CD4-positive, alpha-beta T cell treated with Interleukin-12 subunit alpha and Interleukin-12 subunit beta, for 1 hour (primary cell): ENCODE measurements at regions not wholly inside any gene's neighbourhood (a gene's known extent, or its start where the extent isn't known, plus 50 kb on each side); places are given as distances from the start of the nearest gene placed in this dataset.

Experiments
- DNase-seq: peaks from one replicate; pipeline ENCODE4 v3.0.0-alpha.2; 2020

- no peak for DNase-seq
These were observed 372.4 kb upstream of the SLIT2 start for GRCh38 chr4:19879330-19879729.

DNA sequence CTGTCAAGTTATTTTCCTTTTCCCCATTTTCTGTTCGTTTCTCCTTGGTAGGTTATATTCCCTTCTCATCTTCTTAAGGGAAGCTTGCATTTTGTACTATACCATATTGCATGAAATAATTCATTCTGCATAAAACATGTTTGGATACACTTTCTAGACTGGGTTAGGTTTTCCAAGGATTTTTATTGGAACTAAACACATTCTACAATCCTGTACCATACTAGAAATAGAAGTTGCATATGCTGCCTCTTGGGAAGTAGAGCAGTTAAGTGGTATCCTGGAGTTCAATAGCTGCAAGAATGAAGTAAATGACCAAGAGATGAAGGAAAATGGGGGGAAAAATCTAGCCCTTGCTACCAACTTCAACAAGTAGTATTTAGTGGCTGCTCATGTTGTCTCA is 393.7 kb upstream of the SLIT2 start:
- no peak for DNase-seq

DNA sequence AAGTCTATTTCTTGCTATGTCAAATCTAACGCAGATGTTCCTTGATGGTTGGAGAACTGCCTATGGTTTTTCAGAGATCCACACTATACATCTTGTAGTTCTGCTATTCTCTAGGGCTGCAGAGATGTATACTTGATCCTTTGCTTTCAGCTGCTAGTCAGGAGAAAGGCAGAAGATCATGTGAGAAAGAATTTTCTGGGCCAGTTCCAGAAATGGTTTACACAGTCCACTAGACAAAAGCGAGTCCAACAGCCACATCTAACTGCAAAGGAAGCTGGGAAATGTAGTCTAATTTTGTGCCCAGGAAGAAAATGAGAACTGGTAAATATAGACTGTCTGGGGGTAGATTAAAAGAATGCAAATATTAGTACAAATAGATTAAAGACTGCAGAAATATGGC is 394.3 kb upstream of the SLIT2 start:
- no peak for DNase-seq

DNA sequence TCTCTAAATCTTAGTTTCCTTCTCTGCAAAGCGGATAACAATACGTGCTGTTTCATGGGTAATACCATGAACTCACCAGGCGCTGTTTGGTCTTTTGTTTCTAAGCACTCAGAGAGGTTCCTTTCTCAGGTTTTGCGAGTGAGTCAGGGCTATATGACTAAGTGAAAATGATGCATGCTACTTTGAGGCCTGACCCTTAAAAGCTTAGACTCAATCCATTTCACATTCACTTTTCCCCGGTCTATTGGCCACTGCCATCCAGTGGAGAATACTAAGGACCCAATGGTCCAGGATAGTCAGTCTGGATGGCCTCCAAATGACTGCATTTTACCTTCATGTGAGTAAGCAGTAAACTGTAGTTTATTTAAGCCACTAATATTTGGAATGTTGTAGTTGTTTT is 400.8 kb upstream of the SLIT2 start:
- DNase-seq: no peak

- no peak for DNase-seq
These were observed 407.3 kb upstream of the SLIT2 start for GRCh38 chr4:19844446-19844845.

- no peak for DNase-seq
These were observed 409.2 kb upstream of the SLIT2 start for GRCh38 chr4:19842471-19842870.

DNA sequence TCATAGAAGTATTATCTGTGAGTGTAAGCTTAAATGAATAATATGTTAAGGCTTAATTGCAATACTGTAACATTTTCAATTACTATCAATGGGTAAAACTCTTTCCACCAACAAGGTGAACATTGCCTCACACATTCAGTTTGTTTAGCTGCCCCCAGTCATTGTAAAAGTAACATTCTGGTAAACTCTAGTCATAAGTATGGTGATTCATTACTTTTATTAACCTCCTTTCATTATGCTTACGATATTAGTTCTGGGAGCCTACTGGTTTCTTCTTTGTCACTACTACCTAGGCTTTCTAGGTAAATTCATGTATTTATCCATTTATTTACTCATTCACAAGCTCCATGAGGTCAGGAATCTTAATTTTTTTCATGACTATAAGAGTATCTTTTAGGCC is 412.8 kb upstream of the SLIT2 start:
- no peak for DNase-seq

DNA sequence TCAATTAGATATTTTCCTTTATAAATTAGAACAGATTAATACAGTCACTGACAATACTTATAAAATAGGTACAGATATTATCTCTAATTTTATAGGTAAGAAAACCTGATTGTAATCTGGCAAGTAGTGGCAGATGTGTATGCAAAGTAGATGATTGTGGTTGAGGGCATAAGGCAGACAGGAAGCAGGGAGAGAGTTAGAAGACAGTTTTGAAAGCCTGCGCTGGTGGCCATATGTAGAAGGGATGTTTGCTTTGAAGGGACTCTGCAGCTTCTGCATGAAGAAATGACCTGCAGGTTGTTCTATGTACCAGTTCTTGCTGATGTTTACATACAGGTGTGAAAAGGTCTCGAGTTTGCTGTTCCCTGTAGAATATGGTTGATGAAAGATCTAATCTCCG is 416.3 kb upstream of the SLIT2 start:
- no peak for DNase-seq

DNA sequence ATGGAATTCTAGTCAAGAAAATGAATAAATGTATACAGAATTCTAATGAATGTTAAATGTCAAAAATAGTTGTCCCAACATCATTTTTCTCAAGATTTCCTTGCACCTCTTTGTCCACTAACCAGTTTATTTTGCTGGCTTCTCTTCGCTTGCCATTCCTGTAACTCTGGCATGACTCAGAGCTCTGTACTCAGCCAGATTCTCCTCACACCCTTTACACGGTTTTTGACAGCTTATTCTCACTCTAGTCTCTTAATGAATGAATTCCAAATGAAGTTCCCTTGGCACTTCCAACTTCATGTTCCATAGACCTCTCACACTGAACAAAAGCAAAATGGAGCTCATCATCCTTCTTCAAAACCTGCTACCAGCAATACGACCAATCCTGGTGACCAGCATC is 419.3 kb upstream of the SLIT2 start:
- DNase-seq: no peak

- DNase-seq: no peak
These were observed 419.9 kb upstream of the SLIT2 start for GRCh38 chr4:19831644-19832285.

DNA sequence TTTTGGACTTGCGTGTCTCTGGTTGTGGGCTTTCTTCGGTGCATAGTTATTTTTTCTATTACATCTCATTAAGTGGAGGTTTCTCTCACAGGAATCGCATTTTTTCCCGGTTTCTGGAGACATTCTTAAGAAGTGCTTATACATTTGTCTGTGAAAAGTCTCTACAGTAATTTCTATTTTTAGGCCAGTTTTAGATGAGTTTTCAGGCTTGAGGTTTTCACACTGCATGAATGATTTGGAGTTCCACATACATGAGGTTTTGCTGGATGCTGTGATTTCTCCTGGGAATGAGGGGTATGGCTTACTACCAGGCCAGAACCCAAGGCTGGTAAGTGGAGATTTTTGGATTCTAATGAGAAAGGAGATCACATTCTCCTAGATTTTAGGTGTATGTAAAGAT is 422.6 kb upstream of the SLIT2 start:
- DNase-seq: no peak

- DNase-seq: no peak
These were observed 427.9 kb upstream of the SLIT2 start for GRCh38 chr4:19823781-19824180.

DNA sequence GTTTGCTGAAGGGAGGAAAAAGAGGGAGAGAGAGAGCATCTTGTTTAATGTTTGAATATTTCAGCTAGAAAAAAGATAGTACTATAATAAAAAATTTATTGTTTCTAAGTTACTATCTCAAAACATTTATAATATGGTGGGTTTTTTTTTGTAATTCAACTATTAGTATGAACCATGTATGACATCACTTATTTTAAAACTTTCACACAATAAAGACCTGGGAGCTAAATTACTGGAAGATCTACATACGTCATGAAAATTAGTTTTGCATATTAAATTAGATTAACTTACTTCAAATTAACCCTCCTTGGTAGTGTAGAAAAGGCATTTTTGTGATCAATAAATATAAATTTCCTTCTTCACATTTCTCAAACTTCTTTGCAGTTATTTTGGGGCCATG is 432.0 kb upstream of the SLIT2 start:
- DNase-seq: no peak

GRCh38 chr4:19809989-19810388 is 441.7 kb upstream of the SLIT2 start:
- DNase-seq: no peak

DNA sequence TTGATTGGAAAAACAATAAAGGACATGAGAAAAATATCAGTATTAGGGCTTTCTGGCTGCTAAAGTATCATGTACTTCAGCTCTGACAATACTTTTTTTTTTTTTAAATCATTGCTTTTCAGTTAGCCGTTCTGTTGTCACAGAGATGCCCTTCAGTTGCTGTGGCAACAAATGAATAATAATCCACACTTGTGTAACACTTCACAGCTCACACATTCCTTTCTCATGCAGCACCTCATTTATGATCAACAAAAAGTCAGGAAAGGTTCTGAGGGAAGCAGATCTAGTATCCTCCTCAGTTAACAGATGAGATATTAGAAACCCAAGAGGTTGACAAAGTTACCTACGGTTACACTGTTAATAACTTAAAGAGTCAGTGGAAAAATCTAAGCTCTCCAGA is 444.2 kb upstream of the SLIT2 start:
- no peak for DNase-seq

GRCh38 chr4:19806865-19807264 is 444.8 kb upstream of the SLIT2 start:
- DNase-seq: no peak

DNA sequence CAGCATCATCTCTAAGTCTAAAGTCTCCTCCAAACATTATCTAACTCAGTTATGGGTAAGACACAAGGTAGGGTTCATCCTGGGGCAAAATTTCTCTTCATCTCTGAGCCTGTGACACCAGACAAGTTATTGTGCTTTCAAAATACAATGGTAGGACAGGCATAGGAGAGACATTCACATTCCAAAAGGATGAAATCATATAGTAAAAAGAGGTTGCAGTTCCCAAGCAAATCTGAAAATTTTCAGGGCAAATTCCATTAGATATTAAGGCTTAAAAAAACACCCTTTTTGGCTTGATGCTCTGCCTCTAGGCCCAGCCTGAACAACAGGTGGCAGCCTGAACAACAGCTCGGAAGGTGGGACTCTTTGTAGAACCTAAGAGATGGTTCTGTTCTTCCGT is 448.3 kb upstream of the SLIT2 start:
- DNase-seq: no peak

DNA sequence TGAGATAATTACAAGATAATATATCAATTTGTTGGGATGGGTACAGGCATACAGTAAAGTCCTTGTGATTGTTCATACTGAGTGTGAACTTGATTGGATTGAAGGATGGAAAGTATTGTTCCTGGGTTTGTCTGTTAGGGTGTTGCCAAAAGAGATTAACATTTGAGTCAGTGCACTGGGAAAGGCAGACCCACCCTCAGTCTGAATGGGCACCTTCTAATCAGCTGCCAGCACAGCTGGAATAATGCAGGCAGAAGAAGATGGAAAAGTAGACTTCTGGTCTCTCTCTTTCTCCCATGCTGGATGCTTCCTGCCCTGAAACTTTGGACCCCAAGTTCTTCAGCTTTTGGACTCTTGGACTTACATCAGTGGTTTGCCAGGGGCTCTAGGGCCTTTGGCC is 457.9 kb upstream of the SLIT2 start:
- DNase-seq: no peak

GRCh38 chr4:19791422-19792123 is 460.1 kb upstream of the SLIT2 start:
- no peak for DNase-seq

- DNase-seq: no peak
These were observed 465.1 kb upstream of the SLIT2 start for GRCh38 chr4:19786616-19787015.

- DNase-seq: no peak
These were observed 468.0 kb upstream of the SLIT2 start for GRCh38 chr4:19783667-19784223.

- DNase-seq: no peak
These were observed 470.8 kb upstream of the SLIT2 start for GRCh38 chr4:19780871-19781270.

- no peak for DNase-seq
These were observed 474.8 kb upstream of the SLIT2 start for GRCh38 chr4:19776929-19777328.

GRCh38 chr4:19776021-19776459 is 475.7 kb upstream of the SLIT2 start:
- DNase-seq: no peak
